ENCODE measurements at regions not wholly inside any gene's neighbourhood (a gene's known extent, or its start where the extent isn't known, plus 50 kb on each side); places are given as distances from the start of the nearest gene placed in this dataset.

DNA sequence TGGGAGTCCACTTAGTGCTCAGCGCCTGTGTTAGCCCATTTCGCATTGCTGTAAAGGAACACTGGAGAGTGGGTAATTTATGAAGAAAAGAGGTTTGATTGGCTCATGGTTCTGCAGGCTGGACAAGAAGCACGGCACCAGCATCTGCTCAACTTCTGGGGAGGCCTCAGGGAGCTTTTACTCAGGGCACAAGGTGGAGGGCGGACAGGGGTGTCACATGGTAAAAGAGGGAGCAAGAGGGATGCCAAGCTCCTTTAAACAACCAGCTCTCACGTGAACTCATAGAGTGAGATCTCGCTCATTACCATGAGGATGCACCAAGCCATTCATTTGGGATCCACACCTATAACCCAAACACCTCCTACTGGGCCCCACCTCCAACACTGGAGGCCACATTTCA, 181.4 kb upstream of the TLE3 start:
- Histone ChIP-seq H3K4me3 (ENCODE audit: low read length) (no peak overlapping the region), H3K36me3 (ENCODE audit: control insufficient read depth, insufficient read depth, low read length, severe bottlenecking) (no peaks in the 10 kb centered on the region), H3K4me1 (ENCODE audit: control insufficient read depth, insufficient read depth, low read length) (peaks cover 11% of the 10 kb centered on the region), H3K27me3 (replicated peaks; ENCODE audit: control insufficient read depth, insufficient read depth, low read length) (peaks cover 3% of the 10 kb centered on the region), H3K9me3 (ENCODE audit: control insufficient read depth, low read length) (no peaks in the 10 kb centered on the region), H3K9ac (ENCODE audit: low read length) (no peak overlapping the region)
- no peak for DNase-seq (ENCODE audit: low read depth)

DNA sequence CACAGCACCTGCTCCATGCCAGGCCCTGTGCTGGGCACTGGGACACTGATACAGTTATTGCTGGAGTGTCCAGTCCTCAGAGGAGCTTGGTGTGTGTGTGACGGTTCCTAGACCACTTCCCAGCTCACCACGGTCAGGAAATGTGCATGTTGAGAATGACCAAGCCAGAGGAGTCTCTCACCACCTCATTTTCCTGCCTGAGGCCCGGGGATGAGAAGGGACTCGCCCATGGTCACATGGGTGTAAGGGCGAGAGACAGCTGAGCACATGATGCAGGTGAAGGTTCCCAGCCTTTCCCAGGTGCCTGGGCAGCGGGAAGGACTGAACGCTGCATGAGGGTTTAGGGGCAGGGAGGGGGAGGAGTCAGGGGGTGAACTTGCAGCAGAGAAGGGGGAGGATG, 180.9 kb upstream of the TLE3 start:
- Histone ChIP-seq H3K4me3 (ENCODE audit: low read length) (no peak overlapping the region), H3K36me3 (ENCODE audit: control insufficient read depth, insufficient read depth, low read length, severe bottlenecking) (no peaks in the 10 kb centered on the region), H3K9me3 (ENCODE audit: control insufficient read depth, low read length) (no peaks in the 10 kb centered on the region), H3K4me1 (ENCODE audit: control insufficient read depth, insufficient read depth, low read length) (peaks cover 11% of the 10 kb centered on the region), H3K27me3 (replicated peaks; ENCODE audit: control insufficient read depth, insufficient read depth, low read length) (peaks cover 3% of the 10 kb centered on the region), H3K9ac (ENCODE audit: low read length) (no peak overlapping the region)
- DNase-seq (ENCODE audit: low read depth): no peak

DNA sequence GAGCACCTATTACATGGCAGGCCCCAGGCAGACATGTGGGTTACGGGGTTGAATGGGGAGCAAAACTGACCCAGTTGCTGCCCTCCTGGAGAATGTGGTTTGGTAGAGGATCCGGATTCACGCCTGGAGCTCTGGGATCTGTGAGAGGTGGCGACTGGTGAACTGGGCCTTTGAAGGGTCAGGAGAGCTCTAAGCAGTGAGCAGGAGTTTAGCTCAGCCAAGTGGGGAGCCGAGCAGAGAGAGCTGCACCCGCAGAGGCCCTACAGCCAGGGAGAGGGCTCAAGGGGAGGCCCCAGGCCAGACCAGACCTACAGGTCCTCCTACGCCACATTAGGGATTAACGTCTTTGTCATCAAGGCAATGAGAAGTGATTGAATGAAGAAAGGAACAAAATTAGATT, 179.8 kb upstream of the TLE3 start:
- Histone ChIP-seq H3K36me3 (ENCODE audit: control insufficient read depth, insufficient read depth, low read length, severe bottlenecking) (no peaks in the 10 kb centered on the region), H3K4me3 (ENCODE audit: low read length) (no peak overlapping the region), H3K9me3 (ENCODE audit: control insufficient read depth, low read length) (no peaks in the 10 kb centered on the region), H3K27me3 (replicated peaks; ENCODE audit: control insufficient read depth, insufficient read depth, low read length) (peaks cover 3% of the 10 kb centered on the region), H3K4me1 (ENCODE audit: control insufficient read depth, insufficient read depth, low read length) (peaks cover 11% of the 10 kb centered on the region), H3K9ac (ENCODE audit: low read length) (no peak overlapping the region)
- DNase-seq (ENCODE audit: low read depth): no peak

DNA sequence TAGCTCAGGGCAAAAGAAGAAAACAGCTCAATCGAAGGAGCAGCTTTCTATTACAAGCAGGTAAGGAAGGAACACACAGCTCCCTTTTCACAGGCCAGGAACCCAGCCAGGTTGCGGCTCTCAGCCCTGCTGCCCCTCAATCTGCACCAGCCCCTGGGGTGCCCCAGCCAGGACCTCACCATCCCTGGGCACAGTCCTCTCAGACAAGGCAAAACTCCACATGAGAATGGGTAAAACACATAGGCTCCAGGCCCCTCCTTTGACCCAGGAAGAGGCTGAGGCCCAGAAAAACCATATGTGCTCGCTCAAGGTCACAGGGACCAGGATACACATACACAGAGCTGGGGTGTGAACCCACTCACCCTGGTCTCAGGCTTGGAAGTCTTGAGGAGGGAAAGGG, 178.7 kb upstream of the TLE3 start:
- peaks cover 11% of the 10 kb centered on the region for H3K4me1 ChIP-seq (ENCODE audit: control insufficient read depth, insufficient read depth, low read length)
- no peak overlapping the region for H3K9ac ChIP-seq (ENCODE audit: low read length)
- no peak overlapping the region for H3K4me3 ChIP-seq (ENCODE audit: low read length)
- H3K27me3 ChIP-seq (replicated peaks; ENCODE audit: control insufficient read depth, insufficient read depth, low read length): peaks cover 3% of the 10 kb centered on the region
- H3K9me3 ChIP-seq (ENCODE audit: control insufficient read depth, low read length): no peaks in the 10 kb centered on the region
- DNase-seq (ENCODE audit: low read depth): no peak
- no peaks in the 10 kb centered on the region for H3K36me3 ChIP-seq (ENCODE audit: control insufficient read depth, insufficient read depth, low read length, severe bottlenecking)

DNA sequence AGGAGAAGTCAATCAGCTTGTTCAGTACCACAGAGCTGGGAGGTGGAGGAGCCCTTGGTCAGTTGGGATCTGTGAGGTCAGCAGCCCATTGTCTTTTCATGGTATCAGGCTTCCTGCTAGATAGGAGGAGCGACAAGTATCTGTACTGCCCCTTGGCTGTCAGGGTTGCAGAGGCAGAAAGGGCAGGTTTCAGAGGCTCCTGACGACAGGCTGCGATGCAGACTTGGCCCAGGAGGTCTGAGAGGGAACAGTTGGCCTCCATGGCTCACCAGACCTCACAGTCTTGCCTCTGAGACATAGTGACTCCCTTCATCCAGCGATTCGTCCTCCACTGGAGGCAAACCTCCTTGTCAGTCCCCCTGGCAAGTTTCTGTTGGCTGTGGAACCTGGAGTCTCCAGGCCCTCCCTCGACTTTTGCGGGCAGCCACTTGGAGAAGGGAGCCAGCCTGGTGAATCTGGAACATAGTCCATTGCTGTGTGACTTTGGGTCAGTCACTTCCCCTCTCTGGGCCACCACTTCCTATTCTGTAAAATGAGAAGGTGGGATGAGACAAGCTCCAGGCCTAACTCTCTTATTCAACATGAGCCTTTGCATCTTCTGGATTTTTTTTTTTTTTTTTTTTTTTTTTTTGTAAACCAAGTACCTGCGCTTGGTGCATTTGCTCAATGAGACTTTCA, 177.9 kb upstream of the TLE3 start:
- Histone ChIP-seq H3K27me3 (replicated peaks; ENCODE audit: control insufficient read depth, insufficient read depth, low read length) (peaks cover 3% of the 10 kb centered on the region), H3K9me3 (ENCODE audit: control insufficient read depth, low read length) (no peaks in the 10 kb centered on the region), H3K4me3 (ENCODE audit: low read length) (no peak overlapping the region), H3K9ac (ENCODE audit: low read length) (no peak overlapping the region), H3K36me3 (ENCODE audit: control insufficient read depth, insufficient read depth, low read length, severe bottlenecking) (no peaks in the 10 kb centered on the region), H3K4me1 (ENCODE audit: control insufficient read depth, insufficient read depth, low read length) (peaks cover 18% of the 10 kb centered on the region)
- DNase-seq (ENCODE audit: low read depth): no peak

- no peak overlapping the region for H3K4me3 ChIP-seq (ENCODE audit: low read length)
- no peaks in the 10 kb centered on the region for H3K9me3 ChIP-seq (ENCODE audit: control insufficient read depth, low read length)
- DNase-seq (ENCODE audit: low read depth): no peak
- H3K4me1 ChIP-seq (ENCODE audit: control insufficient read depth, insufficient read depth, low read length): peaks cover 24% of the 10 kb centered on the region
- no peaks in the 10 kb centered on the region for H3K36me3 ChIP-seq (ENCODE audit: control insufficient read depth, insufficient read depth, low read length, severe bottlenecking)
- H3K9ac ChIP-seq (ENCODE audit: low read length): no peak overlapping the region
- H3K27me3 ChIP-seq (replicated peaks; ENCODE audit: control insufficient read depth, insufficient read depth, low read length): peaks cover 3% of the 10 kb centered on the region
These were observed 177.2 kb upstream of the TLE3 start for GRCh38 chr15:70274908-70275307.

DNA sequence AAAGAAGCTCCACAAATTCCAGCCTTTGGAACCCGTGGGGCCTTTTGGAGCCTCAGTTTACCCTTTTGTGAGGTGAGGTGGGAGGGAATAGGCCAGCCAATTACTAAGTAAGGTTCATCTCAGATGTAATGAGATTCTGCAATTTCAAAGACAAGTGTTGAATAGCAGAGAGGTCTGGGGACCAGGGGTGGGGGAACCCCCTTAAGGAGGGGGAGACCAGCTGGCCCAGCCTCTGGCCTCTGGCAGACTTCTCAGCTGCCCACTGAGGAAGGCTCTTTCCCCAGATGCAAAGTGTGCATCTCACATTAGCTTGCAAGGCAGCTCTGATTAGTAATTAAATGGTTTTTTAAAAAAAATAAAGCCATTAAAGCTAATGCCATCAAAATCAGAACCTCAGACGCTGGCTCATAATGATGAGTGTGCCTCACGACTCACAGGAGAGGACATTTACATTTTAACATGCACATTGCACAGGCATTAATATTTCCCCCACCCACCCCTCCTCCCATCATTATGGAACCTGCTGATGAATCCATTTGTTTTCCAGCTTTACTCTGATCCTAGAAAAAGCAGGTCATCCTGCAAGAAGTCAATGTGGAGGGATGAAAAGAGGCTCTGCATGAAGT, 176.7 kb upstream of the TLE3 start:
- H3K36me3 ChIP-seq (ENCODE audit: control insufficient read depth, insufficient read depth, low read length, severe bottlenecking): no peaks in the 10 kb centered on the region
- peaks cover 29% of the 10 kb centered on the region for H3K4me1 ChIP-seq (ENCODE audit: control insufficient read depth, insufficient read depth, low read length)
- no peak overlapping the region for H3K9ac ChIP-seq (ENCODE audit: low read length)
- H3K9me3 ChIP-seq (ENCODE audit: control insufficient read depth, low read length): no peaks in the 10 kb centered on the region
- H3K27me3 ChIP-seq (replicated peaks; ENCODE audit: control insufficient read depth, insufficient read depth, low read length): peaks cover 3% of the 10 kb centered on the region
- no peak overlapping the region for H3K4me3 ChIP-seq (ENCODE audit: low read length)
- DNase-seq (ENCODE audit: low read depth): no peak

- Histone ChIP-seq H3K4me1 (ENCODE audit: control insufficient read depth, insufficient read depth, low read length) (peaks cover 29% of the 10 kb centered on the region), H3K4me3 (ENCODE audit: low read length) (no peak overlapping the region), H3K36me3 (ENCODE audit: control insufficient read depth, insufficient read depth, low read length, severe bottlenecking) (no peaks in the 10 kb centered on the region), H3K27me3 (replicated peaks; ENCODE audit: control insufficient read depth, insufficient read depth, low read length) (peaks cover 3% of the 10 kb centered on the region), H3K9ac (ENCODE audit: low read length) (no peak overlapping the region), H3K9me3 (ENCODE audit: control insufficient read depth, low read length) (no peaks in the 10 kb centered on the region)
- no peak for DNase-seq (ENCODE audit: low read depth)
These were observed 176.1 kb upstream of the TLE3 start for GRCh38 chr15:70273808-70274207.

- DNase-seq (ENCODE audit: low read depth): no peak
- Histone ChIP-seq H3K9me3 (ENCODE audit: control insufficient read depth, low read length) (no peaks in the 10 kb centered on the region), H3K36me3 (ENCODE audit: control insufficient read depth, insufficient read depth, low read length, severe bottlenecking) (no peaks in the 10 kb centered on the region), H3K4me3 (ENCODE audit: low read length) (no peak overlapping the region), H3K27me3 (replicated peaks; ENCODE audit: control insufficient read depth, insufficient read depth, low read length) (no peaks in the 10 kb centered on the region), H3K4me1 (ENCODE audit: control insufficient read depth, insufficient read depth, low read length) (peaks cover 32% of the 10 kb centered on the region), H3K9ac (ENCODE audit: low read length) (no peak overlapping the region)
These were observed 175.0 kb upstream of the TLE3 start for GRCh38 chr15:70272565-70273355.

GRCh38 chr15:70271422-70272088, 173.8 kb upstream of the TLE3 start:
- Histone ChIP-seq H3K9ac (ENCODE audit: low read length) (peak overlapping the region; percentile 48), H3K4me3 (ENCODE audit: low read length) (peak overlapping the region; percentile 36), H3K27me3 (replicated peaks; ENCODE audit: control insufficient read depth, insufficient read depth, low read length) (no peaks in the 10 kb centered on the region), H3K4me1 (ENCODE audit: control insufficient read depth, insufficient read depth, low read length) (peaks cover 44% of the 10 kb centered on the region), H3K9me3 (ENCODE audit: control insufficient read depth, low read length) (no peaks in the 10 kb centered on the region), H3K36me3 (ENCODE audit: control insufficient read depth, insufficient read depth, low read length, severe bottlenecking) (no peaks in the 10 kb centered on the region)
- DNase-seq (ENCODE audit: low read depth): peak; percentile 95

- peak overlapping the region; percentile 36 for H3K4me3 ChIP-seq (ENCODE audit: low read length)
- no peaks in the 10 kb centered on the region for H3K9me3 ChIP-seq (ENCODE audit: control insufficient read depth, low read length)
- H3K4me1 ChIP-seq (ENCODE audit: control insufficient read depth, insufficient read depth, low read length): peaks cover 51% of the 10 kb centered on the region
- peak overlapping the region; percentile 48 for H3K9ac ChIP-seq (ENCODE audit: low read length)
- H3K36me3 ChIP-seq (ENCODE audit: control insufficient read depth, insufficient read depth, low read length, severe bottlenecking): no peaks in the 10 kb centered on the region
- no peaks in the 10 kb centered on the region for H3K27me3 ChIP-seq (replicated peaks; ENCODE audit: control insufficient read depth, insufficient read depth, low read length)
- DNase-seq (ENCODE audit: low read depth): no peak
These were observed 173.0 kb upstream of the TLE3 start for GRCh38 chr15:70270752-70271111.

Measured in adipocyte (in vitro differentiated cells).